Liver (tissue), 8 donors: ENCODE measurements at regions not wholly inside any gene's neighbourhood (a gene's known extent, or its start where the extent isn't known, plus 50 kb on each side); places are given as distances from the start of the nearest gene placed in this dataset.
"Not testable (repeated sequence)": the region's sequence is repeated elsewhere in the genome, so short reads cannot be mapped to it uniquely, and the experiment has no call there.

Source experiments
- DNase-seq: peaks from one replicate; pipeline ENCODE4 v3.0.0-alpha.2; 2017; ENCODE audit warnings: low spot score
- H3K27ac ChIP-seq, 2 donors: one replicate each; pipeline ENCODE4 v1.7.0; 2013; ENCODE audit warnings: inconsistent platforms in 2 of 2, low read length in 2 of 2, control low read depth in 1 of 2, low read depth in 1 of 2, mild to moderate bottlenecking in 1 of 2
- H3K27me3 ChIP-seq, 4 donors: one replicate each; pipeline versions ENCODE4 v1.6.1 to v1.7.0; 2013; ENCODE audit warnings: low read length in 3 of 4, inconsistent platforms in 1 of 4, mild to moderate bottlenecking in 1 of 4, moderate library complexity in 1 of 4; ENCODE audit not compliant: control insufficient read depth in 4 of 4, insufficient read depth in 4 of 4
- H3K36me3 ChIP-seq, 4 donors: one replicate each; pipeline versions ENCODE4 v1.6.1 to v1.7.0; 2013; ENCODE audit warnings: low read length in 3 of 4, mild to moderate bottlenecking in 3 of 4, low read depth in 1 of 4, moderate library complexity in 1 of 4; ENCODE audit not compliant: control insufficient read depth in 4 of 4, insufficient read depth in 3 of 4
- H3K4me1 ChIP-seq, 4 donors: one replicate each; pipeline versions ENCODE4 v1.6.1 to v1.7.0; 2013; ENCODE audit warnings: low read length in 3 of 4, mild to moderate bottlenecking in 3 of 4, moderate library complexity in 1 of 4; ENCODE audit not compliant: control insufficient read depth in 4 of 4, insufficient read depth in 4 of 4
- H3K4me3 ChIP-seq, 3 donors: one replicate each; pipeline versions ENCODE4 v1.6.1 to v1.7.0; 2013; ENCODE audit warnings: low read length in 3 of 3, control low read depth in 1 of 3, low read depth in 1 of 3, mild to moderate bottlenecking in 1 of 3
- H3K9ac ChIP-seq, 2 donors: one replicate each; pipeline ENCODE4 v1.7.0; 2013; ENCODE audit warnings: low read length in 2 of 2, mild to moderate bottlenecking in 2 of 2, moderate library complexity in 2 of 2, control low read depth in 1 of 2, low read depth in 1 of 2
- H3K9me3 ChIP-seq, 4 donors: one replicate each; pipeline versions ENCODE4 v1.6.1 to v1.7.0; 2013; ENCODE audit warnings: low read length in 3 of 4; ENCODE audit not compliant: control insufficient read depth in 4 of 4
- CTCF ChIP-seq: fragments of 150-350 bp; IDR thresholded peaks from 2 replicates; pipeline ENCODE4 v1.5.1; 2017; ENCODE audit warnings: improper control_type of control experiment, low read depth, low read length; ENCODE audit not compliant: missing input control
- FOXA1 ChIP-seq: IDR thresholded peaks from 2 replicates; pipeline ENCODE4 v1.6.1; 2016; ENCODE audit warnings: antibody characterized with exemption
- FOXA2 ChIP-seq: IDR thresholded peaks from 2 replicates; pipeline ENCODE4 v1.6.1; 2016; ENCODE audit warnings: antibody characterized with exemption
- GABPA ChIP-seq, 2 donors: IDR thresholded peaks in 1 of 2; conservative IDR thresholded peaks in 1 of 2; 2 replicates each; pipeline ENCODE4 v1.6.1; 2016; ENCODE audit warnings: antibody characterized with exemption in 2 of 2, mild to moderate bottlenecking in 1 of 2, moderate library complexity in 1 of 2
- HNF4A ChIP-seq, 2 donors: conservative IDR thresholded peaks; 2 replicates each; pipeline ENCODE4 v1.6.1; 2016; ENCODE audit warnings: antibody characterized with exemption in 2 of 2, mild to moderate bottlenecking in 2 of 2
- HNF4G ChIP-seq: IDR thresholded peaks from 2 replicates; pipeline ENCODE4 v1.6.1; 2016; ENCODE audit warnings: antibody characterized with exemption
- MAX ChIP-seq: IDR thresholded peaks from 2 replicates; pipeline ENCODE4 v1.6.1; 2016; ENCODE audit warnings: antibody characterized with exemption
- NR2F2 ChIP-seq: IDR thresholded peaks from 2 replicates; pipeline ENCODE4 v1.6.1; 2016; ENCODE audit warnings: antibody characterized with exemption
- REST ChIP-seq: IDR thresholded peaks from 2 replicates; pipeline ENCODE4 v1.6.1; 2016; ENCODE audit warnings: antibody characterized with exemption, mild to moderate bottlenecking
- RXRA ChIP-seq, 2 donors: IDR thresholded peaks; 2 replicates each; pipeline ENCODE4 v1.6.1; 2017 to 2018; ENCODE audit warnings: antibody characterized with exemption in 2 of 2, mild to moderate bottlenecking in 1 of 2
- YY1 ChIP-seq: IDR thresholded peaks from 2 replicates; pipeline ENCODE4 v1.6.1; 2016; ENCODE audit warnings: antibody characterized with exemption, mild to moderate bottlenecking
- ZBTB33 ChIP-seq: IDR thresholded peaks from 2 replicates; pipeline ENCODE4 v1.6.1; 2016; ENCODE audit warnings: antibody characterized with exemption
- WGBS: extraction: QIAGEN DNeasy Blood & Tissue Kit; methylation state at CpG from one replicate; pipeline ENCODE4 v1.1.7; 2013; 5-methylcytosine and 5-hydroxymethylcytosine counted together
- TF ChIP-seq, protein P1 (sequence below): IDR thresholded peaks from 2 replicates; pipeline ENCODE4 v1.6.1; 2016; ENCODE audit warnings: antibody characterized with exemption
- donor health status: healthy.
- donor health status: healthy.
- donor health status: healthy.
- donor health status: healthy.
- donor health status: healthy.

- Histone ChIP-seq H3K4me3 (no peak overlapping the region), H3K36me3 (no peaks in the 10 kb centered on the region), H3K27me3 (no peaks in the 10 kb centered on the region), H3K4me1 (no peaks in the 10 kb centered on the region), H3K9me3 (no peaks in the 10 kb centered on the region), H3K27ac (no peak overlapping the region), H3K9ac (no peak overlapping the region)
- WGBS = 78% methylated on average over 3 of the region's 3 CpGs
- TF ChIP-seq CTCF (no peak), RXRA (IDR thresholded peaks at IDR 0.05) (no peak), GABPA (IDR thresholded peaks at IDR 0.05 in 1 of 2, conservative IDR thresholded peaks at IDR 0.05 in 1 of 2) (no peak), HNF4G (no peak)
- no peak for DNase-seq
These were observed 135.2 kb downstream of the GPR37 start for GRCh38 chr7:124630395-124630794.

DNA sequence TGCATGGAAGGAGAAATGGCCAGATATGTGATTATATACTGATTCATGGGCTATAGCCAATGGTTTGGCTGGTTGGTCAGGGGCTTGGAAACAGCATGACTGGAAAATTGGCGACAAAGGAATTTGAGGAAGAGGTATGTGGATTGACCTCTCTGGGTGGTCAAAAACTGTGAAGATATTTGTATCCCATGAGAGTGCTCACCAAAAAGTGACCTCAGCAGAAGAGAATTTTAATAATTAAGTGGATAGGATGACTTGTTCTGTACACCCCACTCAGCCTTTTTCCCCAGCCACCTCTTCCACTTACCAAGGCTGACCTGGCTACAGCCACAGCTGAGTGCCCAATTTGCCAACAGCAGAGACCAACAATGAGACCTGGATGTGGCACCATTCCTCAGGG, 146.7 kb downstream of the GPR37 start:
- H3K27me3 ChIP-seq = no peaks in the 10 kb centered on the region
- H3K9me3 ChIP-seq = no peaks in the 10 kb centered on the region
- DNase-seq = no peak
- no peaks in the 10 kb centered on the region for H3K4me1 ChIP-seq
- no peak for TF ChIP-seq RXRA (IDR thresholded peaks at IDR 0.05)
- no peak for TF ChIP-seq ZBTB33
- no peak for TF ChIP-seq NR2F2
- TF ChIP-seq, protein P1, sequence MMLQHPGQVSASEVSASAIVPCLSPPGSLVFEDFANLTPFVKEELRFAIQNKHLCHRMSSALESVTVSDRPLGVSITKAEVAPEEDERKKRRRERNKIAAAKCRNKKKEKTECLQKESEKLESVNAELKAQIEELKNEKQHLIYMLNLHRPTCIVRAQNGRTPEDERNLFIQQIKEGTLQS = no peak
- TF ChIP-seq MAX = no peak
- no peak for TF ChIP-seq FOXA1
- no peak for TF ChIP-seq FOXA2
- no peak for TF ChIP-seq GABPA (IDR thresholded peaks at IDR 0.05 in 1 of 2, conservative IDR thresholded peaks at IDR 0.05 in 1 of 2)
- no peak for TF ChIP-seq YY1
- no peak for TF ChIP-seq HNF4A (conservative IDR thresholded peaks at IDR 0.05)
- no peak for TF ChIP-seq REST
- H3K9ac ChIP-seq = no peak overlapping the region
- 79% methylated on average over 1 of the region's 1 CpG for WGBS
- H3K36me3 ChIP-seq = no peaks in the 10 kb centered on the region
- H3K4me3 ChIP-seq = no peak overlapping the region
- no peak overlapping the region for H3K27ac ChIP-seq

GRCh38 chr7:124618051-124618450, 147.5 kb downstream of the GPR37 start:
- H3K36me3 ChIP-seq, H3K27me3 ChIP-seq, H3K27ac ChIP-seq, DNase-seq, H3K4me3 ChIP-seq, H3K9ac ChIP-seq, H3K4me1 ChIP-seq, H3K9me3 ChIP-seq: not testable (repeated sequence)
- WGBS = 77% methylated on average over 2 of the region's 2 CpGs
